Neural progenitor cell (in vitro differentiated cells): ENCODE measurements at regions not wholly inside any gene's neighbourhood (a gene's known extent, or its start where the extent isn't known, plus 50 kb on each side); places are given as distances from the start of the nearest gene placed in this dataset.

Experiments used
- DNase-seq: peaks from one replicate; pipeline ENCODE4 v3.0.0-alpha.2; 2016; ENCODE audit warnings: low spot score
- H2AFZ ChIP-seq: fragments of 200-600 bp; sonication (generic); replicated peaks from 2 replicates; pipeline ENCODE4 v1.6.1; 2016; ENCODE audit warnings: antibody characterized with exemption
- H3F3A ChIP-seq: fragments of 200-600 bp; sonication (generic); 2 replicates; pipeline ENCODE4 v1.6.1; 2016; ENCODE audit warnings: antibody characterized with exemption, low read depth
- H3K27ac ChIP-seq: fragments of 200-600 bp; sonication (generic); 2 replicates; pipeline ENCODE4 v1.5.1; 2016; ENCODE audit warnings: mild to moderate bottlenecking
- H3K27me3 ChIP-seq: fragments of 200-600 bp; sonication (generic); 2 replicates; pipeline ENCODE4 v1.6.1; 2016; ENCODE audit warnings: mild to moderate bottlenecking, moderate library complexity
- H3K36me3 ChIP-seq: fragments of 200-600 bp; sonication (generic); 2 replicates; pipeline ENCODE4 v1.5.1; 2016
- H3K4me1 ChIP-seq: fragments of 200-600 bp; sonication (generic); 2 replicates; pipeline ENCODE4 v1.6.1; 2016; ENCODE audit warnings: mixed run types
- H3K4me2 ChIP-seq: fragments of 200-600 bp; sonication (generic); 2 replicates; pipeline ENCODE4 v1.6.1; 2016
- H3K4me3 ChIP-seq: fragments of 200-600 bp; sonication (generic); 2 replicates; pipeline ENCODE4 v1.5.1; 2016
- H3K79me2 ChIP-seq: fragments of 200-600 bp; sonication (generic); 2 replicates; pipeline ENCODE4 v1.6.1; 2016; ENCODE audit warnings: low read depth
- H3K9ac ChIP-seq: fragments of 200-600 bp; sonication (generic); 2 replicates; pipeline ENCODE4 v1.6.1; 2016
- H3K9me3 ChIP-seq: fragments of 200-600 bp; sonication (generic); 2 replicates; pipeline ENCODE4 v1.5.1; 2016; ENCODE audit warnings: low read depth
- H4K20me1 ChIP-seq: fragments of 200-600 bp; sonication (generic); 2 replicates; pipeline ENCODE4 v1.6.1; 2016; ENCODE audit warnings: low read depth
- H3K27ac Mint-ChIP-seq: 3 replicates; pipeline ENCODE4 v1.8.0; 2021; ENCODE audit warnings: mixed read lengths
- H3K27me3 Mint-ChIP-seq: 2 replicates; pipeline ENCODE4 v1.8.0; 2022; ENCODE audit warnings: low read depth, mild to moderate bottlenecking, inconsistent platforms, moderate library complexity, mixed read lengths; ENCODE audit not compliant: insufficient read depth
- H3K36me3 Mint-ChIP-seq: 3 replicates; pipeline ENCODE4 v1.8.0; 2021; ENCODE audit warnings: mixed read lengths
- H3K4me1 Mint-ChIP-seq: 3 replicates; pipeline ENCODE4 v1.8.0; 2021; ENCODE audit warnings: mixed read lengths
- H3K4me3 Mint-ChIP-seq: 3 replicates; pipeline ENCODE4 v1.8.0; 2021; ENCODE audit warnings: mild to moderate bottlenecking, moderate library complexity, mixed read lengths
- H3K9me3 Mint-ChIP-seq: 3 replicates; pipeline ENCODE4 v1.8.0; 2020; ENCODE audit warnings: mixed read lengths
- CTCF ChIP-seq: fragments of 200-600 bp; sonication (generic); IDR thresholded peaks from 2 replicates; pipeline ENCODE4 v1.5.1; 2017; ENCODE audit warnings: antibody characterized with exemption, mild to moderate bottlenecking
- EZH2 ChIP-seq: fragments of 200-600 bp; sonication (generic); IDR thresholded peaks from 2 replicates; pipeline ENCODE4 v1.6.1; 2017; ENCODE audit warnings: antibody characterized with exemption, mild to moderate bottlenecking, moderate library complexity
- EZH2phosphoT487 ChIP-seq: fragments of 200-600 bp; sonication (generic); IDR thresholded peaks from 2 replicates; pipeline ENCODE4 v1.6.1; 2017; ENCODE audit warnings: antibody characterized with exemption

GRCh38 chrX:114097866-114098265 lies 486.0 kb upstream of the HTR2C start:
- H3K27me3 ChIP-seq, result no peaks in the 10 kb centered on the region

DNA sequence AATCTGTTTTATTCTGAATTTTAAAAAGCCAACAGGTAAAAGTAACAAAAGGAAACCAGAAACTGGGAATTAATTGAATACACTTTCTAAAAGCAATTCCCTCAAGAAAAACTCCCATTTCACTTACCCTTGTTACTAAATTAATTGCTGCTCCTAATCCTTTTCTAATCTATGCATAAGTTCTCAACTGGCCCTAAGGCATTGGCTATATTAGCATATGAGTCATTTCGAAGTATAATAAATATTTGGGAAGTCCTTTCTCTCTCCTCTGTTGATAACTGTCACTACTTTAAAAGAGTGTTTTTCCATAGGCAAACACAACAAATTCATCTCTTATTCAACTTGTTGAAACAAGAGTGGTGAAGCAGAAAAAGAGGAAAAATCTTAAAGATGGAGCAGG lies 486.5 kb upstream of the HTR2C start:
- peaks cover 4% of the 10 kb centered on the region for H3K9me3 Mint-ChIP-seq
- H3K4me1 ChIP-seq, result peaks cover 18% of the 10 kb centered on the region
- H3K4me3 Mint-ChIP-seq, result no peak overlapping the region
- H3K9ac ChIP-seq, result no peak overlapping the region
- no peak overlapping the region for H3K4me3 ChIP-seq
- no peaks in the 10 kb centered on the region for H4K20me1 ChIP-seq
- peaks cover 5% of the 10 kb centered on the region for H3K9me3 ChIP-seq
- no peaks in the 10 kb centered on the region for H3F3A ChIP-seq
- no peak overlapping the region for H3K27ac ChIP-seq
- no peaks in the 10 kb centered on the region for H3K27me3 Mint-ChIP-seq
- no peaks in the 10 kb centered on the region for H3K4me1 Mint-ChIP-seq
- no peaks in the 10 kb centered on the region for H3K79me2 ChIP-seq
- H3K27ac Mint-ChIP-seq, result no peak overlapping the region
- no peak for DNase-seq
- H3K4me2 ChIP-seq, result no peak overlapping the region
- H3K27me3 ChIP-seq, result no peaks in the 10 kb centered on the region
- H3K36me3 ChIP-seq, result peaks cover 1% of the 10 kb centered on the region
- no peak for TF ChIP-seq CTCF
- no peak for TF ChIP-seq EZH2
- no peak for TF ChIP-seq EZH2phosphoT487
- no peak overlapping the region for H2AFZ ChIP-seq
- H3K36me3 Mint-ChIP-seq, result no peaks in the 10 kb centered on the region

More at GRCh38 chrX:114097866-114098265, 486.0 kb upstream of the HTR2C start:
- Histone ChIP-seq H3K4me2 (no peak overlapping the region), H3K9ac (no peak overlapping the region), H3K27ac (no peak overlapping the region), H3K9me3 (peaks cover under 1% of the 10 kb centered on the region), H3K79me2 (no peaks in the 10 kb centered on the region), H2AFZ (no peak overlapping the region), H4K20me1 (no peaks in the 10 kb centered on the region), H3K36me3 (no peaks in the 10 kb centered on the region), H3K4me1 (peaks cover 22% of the 10 kb centered on the region), H3K4me3 (no peak overlapping the region), H3F3A (no peaks in the 10 kb centered on the region)
- H3K27ac Mint-ChIP-seq, result no peak overlapping the region
- no peaks in the 10 kb centered on the region for H3K9me3 Mint-ChIP-seq
- DNase-seq, result no peak
- no peak overlapping the region for H3K4me3 Mint-ChIP-seq
- TF ChIP-seq CTCF (no peak), EZH2phosphoT487 (no peak)
- H3K4me1 Mint-ChIP-seq, result no peaks in the 10 kb centered on the region
- no peaks in the 10 kb centered on the region for H3K36me3 Mint-ChIP-seq
- no peaks in the 10 kb centered on the region for H3K27me3 Mint-ChIP-seq

GRCh38 chrX:114095789-114096188 lies 488.1 kb upstream of the HTR2C start:
- DNase-seq, result no peak
- no peaks in the 10 kb centered on the region for H3K27me3 ChIP-seq
- H3K4me3 ChIP-seq, result no peak overlapping the region
- no peak overlapping the region for H2AFZ ChIP-seq
- no peak overlapping the region for H3K4me2 ChIP-seq
- H3K9me3 ChIP-seq, result peaks cover 16% of the 10 kb centered on the region
- H3F3A ChIP-seq, result no peaks in the 10 kb centered on the region
- H3K36me3 ChIP-seq, result peaks cover 2% of the 10 kb centered on the region
- no peak overlapping the region for H3K27ac Mint-ChIP-seq
- no peaks in the 10 kb centered on the region for H4K20me1 ChIP-seq
- no peak overlapping the region for H3K4me3 Mint-ChIP-seq
- H3K4me1 Mint-ChIP-seq, result no peaks in the 10 kb centered on the region
- peaks cover 12% of the 10 kb centered on the region for H3K4me1 ChIP-seq
- H3K9me3 Mint-ChIP-seq, result peaks cover 10% of the 10 kb centered on the region
- H3K9ac ChIP-seq, result no peak overlapping the region
- H3K36me3 Mint-ChIP-seq, result no peaks in the 10 kb centered on the region
- no peaks in the 10 kb centered on the region for H3K27me3 Mint-ChIP-seq
- no peaks in the 10 kb centered on the region for H3K79me2 ChIP-seq
- TF ChIP-seq EZH2phosphoT487, result no peak
- TF ChIP-seq EZH2, result no peak
- TF ChIP-seq CTCF, result no peak
- H3K27ac ChIP-seq, result no peak overlapping the region

DNA sequence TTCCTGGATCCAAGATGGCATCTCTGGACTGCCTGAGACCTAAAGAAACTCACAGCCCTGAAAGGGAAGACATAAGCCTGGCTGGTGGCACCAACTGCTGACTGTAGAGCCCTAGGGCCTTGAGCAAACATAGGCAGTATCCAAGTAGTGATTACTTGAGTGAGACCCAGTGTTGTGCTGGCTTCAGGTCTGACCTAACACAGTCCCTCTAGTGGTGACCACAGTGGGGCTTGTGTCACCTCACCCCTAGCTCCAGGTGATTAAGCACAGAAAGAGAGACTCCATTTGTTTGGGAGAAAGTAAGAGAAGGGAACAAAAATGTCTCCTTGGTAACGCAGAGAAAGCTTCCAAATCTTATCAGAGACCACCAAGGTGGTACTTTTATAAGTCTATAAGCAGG lies 496.3 kb upstream of the HTR2C start:
- no peak for TF ChIP-seq EZH2
- TF ChIP-seq EZH2phosphoT487, result no peak
- TF ChIP-seq CTCF, result no peak
- Histone ChIP-seq H3K4me3 (no peak overlapping the region), H3K9me3 (peaks cover 20% of the 10 kb centered on the region), H3K4me2 (no peak overlapping the region), H3K36me3 (peaks cover 2% of the 10 kb centered on the region), H3K27ac (no peak overlapping the region), H2AFZ (no peak overlapping the region), H3K9ac (no peak overlapping the region), H3K79me2 (no peaks in the 10 kb centered on the region), H3K27me3 (no peaks in the 10 kb centered on the region), H3F3A (no peaks in the 10 kb centered on the region), H3K4me1 (no peaks in the 10 kb centered on the region), H4K20me1 (no peaks in the 10 kb centered on the region)
- H3K27ac Mint-ChIP-seq, result no peak overlapping the region
- no peak overlapping the region for H3K4me3 Mint-ChIP-seq
- DNase-seq, result no peak
- H3K4me1 Mint-ChIP-seq, result no peaks in the 10 kb centered on the region
- no peaks in the 10 kb centered on the region for H3K36me3 Mint-ChIP-seq
- peaks cover 11% of the 10 kb centered on the region for H3K9me3 Mint-ChIP-seq
- peaks cover 3% of the 10 kb centered on the region for H3K27me3 Mint-ChIP-seq
